ENCODE measurements at regions not wholly inside any gene's neighbourhood (a gene's known extent, or its start where the extent isn't known, plus 50 kb on each side); places are given as distances from the start of the nearest gene placed in this dataset.

DNA sequence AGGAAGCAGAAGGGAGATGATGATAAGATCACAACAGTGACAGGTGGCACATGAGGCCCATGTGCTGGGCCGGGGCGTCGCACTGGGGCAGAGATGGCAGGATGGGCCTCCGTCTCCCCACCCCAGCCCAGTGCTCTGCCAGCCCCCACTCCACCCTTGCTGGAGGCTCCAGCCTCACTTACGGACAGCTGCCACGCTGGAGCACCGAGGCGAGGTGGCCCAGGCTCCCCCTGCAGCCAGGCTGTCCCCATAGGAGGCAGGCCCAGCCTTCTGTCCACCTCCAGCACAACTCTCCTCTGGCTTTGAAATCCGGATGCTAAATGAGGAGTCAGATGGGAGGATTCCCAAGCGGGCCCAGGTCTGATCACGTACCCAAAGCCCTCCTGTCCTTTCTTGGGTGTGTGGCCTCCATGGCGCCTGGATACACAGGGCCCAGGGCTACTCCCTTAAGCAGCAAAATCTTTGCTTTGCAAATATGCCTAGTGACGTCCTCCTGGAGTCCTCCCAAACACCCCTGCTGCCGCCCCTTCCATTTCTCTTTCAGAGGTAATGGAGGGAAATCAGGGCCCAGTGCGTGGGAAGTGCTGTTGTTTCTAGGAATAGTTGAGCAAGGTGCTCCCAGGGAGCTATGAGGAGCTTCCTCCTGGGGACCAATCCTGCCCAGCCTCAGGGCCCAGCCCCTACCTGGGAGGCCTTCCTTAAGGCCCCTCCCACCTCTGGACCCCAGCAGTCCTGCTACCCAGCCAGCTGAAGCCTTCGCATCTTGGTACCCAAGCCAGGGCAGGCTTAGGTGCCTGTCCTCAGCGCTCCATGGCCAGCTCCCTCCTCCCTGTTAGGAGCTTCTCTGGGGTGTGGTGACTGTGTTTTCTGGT lies 170.4 kb upstream of the MYCN start:
- no peak for FAIRE-seq
- TF ChIP-seq CHD4 (IDR thresholded peaks at IDR 0.05; ENCODE audit: borderline replicate concordance) = no peak
- TF ChIP-seq, protein P1, sequence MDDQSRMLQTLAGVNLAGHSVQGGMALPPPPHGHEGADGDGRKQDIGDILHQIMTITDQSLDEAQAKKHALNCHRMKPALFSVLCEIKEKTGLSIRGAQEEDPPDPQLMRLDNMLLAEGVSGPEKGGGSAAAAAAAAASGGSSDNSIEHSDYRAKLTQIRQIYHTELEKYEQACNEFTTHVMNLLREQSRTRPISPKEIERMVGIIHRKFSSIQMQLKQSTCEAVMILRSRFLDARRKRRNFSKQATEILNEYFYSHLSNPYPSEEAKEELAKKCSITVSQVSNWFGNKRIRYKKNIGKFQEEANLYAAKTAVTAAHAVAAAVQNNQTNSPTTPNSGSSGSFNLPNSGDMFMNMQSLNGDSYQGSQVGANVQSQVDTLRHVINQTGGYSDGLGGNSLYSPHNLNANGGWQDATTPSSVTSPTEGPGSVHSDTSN (IDR thresholded peaks at IDR 0.05) = no peak
- no peak for TF ChIP-seq CBX2 (IDR thresholded peaks at IDR 0.05; ENCODE audit: borderline replicate concordance, low read depth)
- TF ChIP-seq FOXS1 (CRISPR knock-in tag; IDR thresholded peaks at IDR 0.05) = no peak
- TF ChIP-seq JUN (IDR thresholded peaks at IDR 0.05) = no peak
- TF ChIP-seq CEBPB (IDR thresholded peaks at IDR 0.05) = no peak
- TF ChIP-seq FOSL2 (IDR thresholded peaks at IDR 0.05) = no peak
- no peak for TF ChIP-seq FOSL2 (CRISPR knock-in tag; IDR thresholded peaks at IDR 0.05)
- no peak for TF ChIP-seq HOXB13 (CRISPR knock-in tag; IDR thresholded peaks at IDR 0.05; ENCODE audit: low read depth)
- TF ChIP-seq EHMT2 (IDR thresholded peaks at IDR 0.05; ENCODE audit: low read depth) = no peak
- TF ChIP-seq FOSB (CRISPR knock-in tag; IDR thresholded peaks at IDR 0.05) = no peak
- TF ChIP-seq, protein P2, sequence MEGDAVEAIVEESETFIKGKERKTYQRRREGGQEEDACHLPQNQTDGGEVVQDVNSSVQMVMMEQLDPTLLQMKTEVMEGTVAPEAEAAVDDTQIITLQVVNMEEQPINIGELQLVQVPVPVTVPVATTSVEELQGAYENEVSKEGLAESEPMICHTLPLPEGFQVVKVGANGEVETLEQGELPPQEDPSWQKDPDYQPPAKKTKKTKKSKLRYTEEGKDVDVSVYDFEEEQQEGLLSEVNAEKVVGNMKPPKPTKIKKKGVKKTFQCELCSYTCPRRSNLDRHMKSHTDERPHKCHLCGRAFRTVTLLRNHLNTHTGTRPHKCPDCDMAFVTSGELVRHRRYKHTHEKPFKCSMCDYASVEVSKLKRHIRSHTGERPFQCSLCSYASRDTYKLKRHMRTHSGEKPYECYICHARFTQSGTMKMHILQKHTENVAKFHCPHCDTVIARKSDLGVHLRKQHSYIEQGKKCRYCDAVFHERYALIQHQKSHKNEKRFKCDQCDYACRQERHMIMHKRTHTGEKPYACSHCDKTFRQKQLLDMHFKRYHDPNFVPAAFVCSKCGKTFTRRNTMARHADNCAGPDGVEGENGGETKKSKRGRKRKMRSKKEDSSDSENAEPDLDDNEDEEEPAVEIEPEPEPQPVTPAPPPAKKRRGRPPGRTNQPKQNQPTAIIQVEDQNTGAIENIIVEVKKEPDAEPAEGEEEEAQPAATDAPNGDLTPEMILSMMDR (IDR thresholded peaks at IDR 0.05) = no peak
- TF ChIP-seq HES2 (IDR thresholded peaks at IDR 0.05) = no peak
- WGBS (ENCODE audit: missing lambda C conversion rate) = 83% methylated on average over 17 of the region's 17 CpGs
- no peaks in the 10 kb centered on the region for H3K4me1 ChIP-seq
- DNase-seq (ENCODE audit: low read depth in 1 of 2, low spot score in 1 of 2) = no peak
- ChIA-PET CTCF (interaction anchor here (1.0 to 2.1 kb wide), 2 partner anchors 9 to 12 kb away, joined by 3 to 6 read pairs; no protein-coding TSS in a partner anchor), POLR2A (no interaction called here)
- H3K27ac ChIP-seq = no peak overlapping the region
- H3K4me3 ChIP-seq = no peak overlapping the region
- no peak; a peak in 1 of 6 replicates for ATAC-seq
- H3K9me3 ChIP-seq = no peaks in the 10 kb centered on the region
- H3K4me2 ChIP-seq = no peak overlapping the region

- Histone ChIP-seq H3K4me2 (no peak overlapping the region), H3K9me3 (no peaks in the 10 kb centered on the region), H3K4me3 (no peak overlapping the region), H3K27ac (no peak overlapping the region), H3K4me1 (no peaks in the 10 kb centered on the region)
- DNase-seq (ENCODE audit: low read depth in 1 of 2, low spot score in 1 of 2) = no peak
- TF ChIP-seq BHLHE40 (IDR thresholded peaks at IDR 0.05; ENCODE audit: low read depth, low read length) (no peak), SMC3 (IDR thresholded peaks at IDR 0.05) (no peak), HOXB5 (CRISPR knock-in tag; IDR thresholded peaks at IDR 0.05) (no peak), HDAC2 (IDR thresholded peaks at IDR 0.05) (no peak), CEBPB (IDR thresholded peaks at IDR 0.05) (no peak), RNF2 (IDR thresholded peaks at IDR 0.05; ENCODE audit: borderline replicate concordance, low read depth) (no peak), FOSL2 (IDR thresholded peaks at IDR 0.05) (no peak), FOSL2 (CRISPR knock-in tag; IDR thresholded peaks at IDR 0.05) (no peak)
- FAIRE-seq = no peak
- 83% methylated on average over 11 of the region's 12 CpGs for WGBS (ENCODE audit: missing lambda C conversion rate)
- no peak; a peak in 1 of 6 replicates for ATAC-seq
- ChIA-PET CTCF (interaction anchor here (1.0 to 2.1 kb wide), 2 partner anchors 8 to 12 kb away, joined by 3 to 6 read pairs; no protein-coding TSS in a partner anchor), POLR2A (no interaction called here)
Measured at GRCh38 chr2:15770606-15771005, 169.7 kb upstream of the MYCN start.

- FAIRE-seq (no peak), ATAC-seq (no peak), DNase-seq (ENCODE audit: low read depth in 1 of 2, low spot score in 1 of 2) (no peak)
- H3K4me3 ChIP-seq = no peak overlapping the region
- ChIA-PET CTCF (interaction anchor here (2.1 kb wide), 1 partner anchor 11 kb away, joined by 6 read pairs; no protein-coding TSS in a partner anchor), POLR2A (no interaction called here)
- H3K4me1 ChIP-seq = 0 out of 3 replicates have a peak, but pooled peaks cover 2% of the 10 kb centered on the region
- no peak overlapping the region for H3K27ac ChIP-seq
- WGBS (ENCODE audit: missing lambda C conversion rate) = 58% methylated on average over 6 of the region's 7 CpGs
- no peak overlapping the region for H3K4me2 ChIP-seq
- H3K9me3 ChIP-seq = no peaks in the 10 kb centered on the region
- TF ChIP-seq MYC (IDR thresholded peaks at IDR 0.05; ENCODE audit: borderline replicate concordance, low read length) = no peak
- no peak for TF ChIP-seq HOXA7 (CRISPR knock-in tag; IDR thresholded peaks at IDR 0.05)
- no peak for TF ChIP-seq ZFP36 (IDR thresholded peaks at IDR 0.05; ENCODE audit: borderline replicate concordance, partially characterized antibody)
- no peak for TF ChIP-seq POLR2AphosphoS2 (conservative IDR thresholded peaks at IDR 0.05; ENCODE audit: low read length)
- TF ChIP-seq, protein P3, sequence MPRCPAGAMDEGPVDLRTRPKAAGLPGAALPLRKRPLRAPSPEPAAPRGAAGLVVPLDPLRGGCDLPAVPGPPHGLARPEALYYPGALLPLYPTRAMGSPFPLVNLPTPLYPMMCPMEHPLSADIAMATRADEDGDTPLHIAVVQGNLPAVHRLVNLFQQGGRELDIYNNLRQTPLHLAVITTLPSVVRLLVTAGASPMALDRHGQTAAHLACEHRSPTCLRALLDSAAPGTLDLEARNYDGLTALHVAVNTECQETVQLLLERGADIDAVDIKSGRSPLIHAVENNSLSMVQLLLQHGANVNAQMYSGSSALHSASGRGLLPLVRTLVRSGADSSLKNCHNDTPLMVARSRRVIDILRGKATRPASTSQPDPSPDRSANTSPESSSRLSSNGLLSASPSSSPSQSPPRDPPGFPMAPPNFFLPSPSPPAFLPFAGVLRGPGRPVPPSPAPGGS (IDR thresholded peaks at IDR 0.05) = no peak
- no peak for TF ChIP-seq USF2 (IDR thresholded peaks at IDR 0.05)
- no peak for TF ChIP-seq TFCP2L1 (CRISPR knock-in tag; IDR thresholded peaks at IDR 0.05)
- no peak for TF ChIP-seq JUN (IDR thresholded peaks at IDR 0.05)
- no peak for TF ChIP-seq GATA3 (IDR thresholded peaks at IDR 0.05; ENCODE audit: borderline replicate concordance)
- no peak for TF ChIP-seq HDAC2 (IDR thresholded peaks at IDR 0.05)
- TF ChIP-seq, protein P4, sequence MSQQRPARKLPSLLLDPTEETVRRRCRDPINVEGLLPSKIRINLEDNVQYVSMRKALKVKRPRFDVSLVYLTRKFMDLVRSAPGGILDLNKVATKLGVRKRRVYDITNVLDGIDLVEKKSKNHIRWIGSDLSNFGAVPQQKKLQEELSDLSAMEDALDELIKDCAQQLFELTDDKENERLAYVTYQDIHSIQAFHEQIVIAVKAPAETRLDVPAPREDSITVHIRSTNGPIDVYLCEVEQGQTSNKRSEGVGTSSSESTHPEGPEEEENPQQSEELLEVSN (IDR thresholded peaks at IDR 0.05; ENCODE audit: borderline replicate concordance, low read depth) = no peak
- TF ChIP-seq RNF2 (IDR thresholded peaks at IDR 0.05; ENCODE audit: borderline replicate concordance, low read depth) = no peak
- no peak for TF ChIP-seq CBX2 (IDR thresholded peaks at IDR 0.05; ENCODE audit: borderline replicate concordance, low read depth)
- TF ChIP-seq RARB (CRISPR knock-in tag; IDR thresholded peaks at IDR 0.05) = no peak
Measured at GRCh38 chr2:15771124-15771523, 169.2 kb upstream of the MYCN start.

All from A549 (cell line).